ENCODE measurements at regions not wholly inside any gene's neighbourhood (a gene's known extent, or its start where the extent isn't known, plus 50 kb on each side); places are given as distances from the start of the nearest gene placed in this dataset.
"Not testable (repeated sequence)": the region's sequence is repeated elsewhere in the genome, so short reads cannot be mapped to it uniquely, and the experiment has no call there.

DNA sequence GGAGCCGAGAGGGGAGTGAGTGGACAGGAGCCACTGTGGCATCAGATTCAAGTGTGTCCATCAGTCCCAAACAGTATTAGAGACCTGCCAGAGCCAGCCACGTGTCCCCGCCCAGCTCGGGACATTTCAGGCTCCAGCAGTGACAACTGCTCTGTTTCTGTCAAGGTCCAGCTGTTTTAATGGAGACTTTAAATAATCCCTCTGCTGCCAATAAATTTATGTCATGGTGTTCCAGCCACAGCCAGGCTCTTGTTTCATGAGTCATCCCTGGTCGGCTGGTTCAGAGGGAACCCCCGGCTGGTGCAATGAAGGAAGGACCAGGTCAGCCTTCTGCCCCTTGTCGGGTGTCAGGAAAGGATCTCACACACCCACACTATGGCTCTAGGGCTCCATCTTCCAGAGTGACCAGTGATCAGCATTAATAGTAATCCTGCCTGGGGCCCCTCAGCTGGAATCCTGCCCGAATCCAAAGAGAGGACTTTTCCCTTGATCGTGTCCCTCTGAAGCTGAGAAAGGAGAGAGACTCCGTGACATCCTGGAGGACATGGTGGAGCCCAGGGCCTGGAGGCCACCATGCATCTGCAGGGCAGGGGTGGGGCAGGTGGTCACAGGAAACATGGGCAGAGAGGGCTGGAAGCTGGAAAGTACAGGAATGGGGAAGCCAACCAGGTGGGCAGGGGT lies 197.3 kb downstream of the MATN1 start:
- H3K79me2 ChIP-seq (ENCODE audit: low read depth): no peaks in the 10 kb centered on the region
- no peak for TF ChIP-seq EZH2phosphoT487 (IDR thresholded peaks at IDR 0.05)
- TF ChIP-seq EZH2 (IDR thresholded peaks at IDR 0.05): no peak
- TF ChIP-seq, protein P1, sequence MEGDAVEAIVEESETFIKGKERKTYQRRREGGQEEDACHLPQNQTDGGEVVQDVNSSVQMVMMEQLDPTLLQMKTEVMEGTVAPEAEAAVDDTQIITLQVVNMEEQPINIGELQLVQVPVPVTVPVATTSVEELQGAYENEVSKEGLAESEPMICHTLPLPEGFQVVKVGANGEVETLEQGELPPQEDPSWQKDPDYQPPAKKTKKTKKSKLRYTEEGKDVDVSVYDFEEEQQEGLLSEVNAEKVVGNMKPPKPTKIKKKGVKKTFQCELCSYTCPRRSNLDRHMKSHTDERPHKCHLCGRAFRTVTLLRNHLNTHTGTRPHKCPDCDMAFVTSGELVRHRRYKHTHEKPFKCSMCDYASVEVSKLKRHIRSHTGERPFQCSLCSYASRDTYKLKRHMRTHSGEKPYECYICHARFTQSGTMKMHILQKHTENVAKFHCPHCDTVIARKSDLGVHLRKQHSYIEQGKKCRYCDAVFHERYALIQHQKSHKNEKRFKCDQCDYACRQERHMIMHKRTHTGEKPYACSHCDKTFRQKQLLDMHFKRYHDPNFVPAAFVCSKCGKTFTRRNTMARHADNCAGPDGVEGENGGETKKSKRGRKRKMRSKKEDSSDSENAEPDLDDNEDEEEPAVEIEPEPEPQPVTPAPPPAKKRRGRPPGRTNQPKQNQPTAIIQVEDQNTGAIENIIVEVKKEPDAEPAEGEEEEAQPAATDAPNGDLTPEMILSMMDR (IDR thresholded peaks at IDR 0.05): no peak
- no peaks in the 10 kb centered on the region for H3K9me3 Mint-ChIP-seq
- H3K36me3 Mint-ChIP-seq: no peaks in the 10 kb centered on the region
- DNase-seq (ENCODE audit: low spot score): no peak
- no peak overlapping the region for H3K27ac ChIP-seq
- H3F3A ChIP-seq (ENCODE audit: low read depth): no peaks in the 10 kb centered on the region
- H3K9me3 ChIP-seq (ENCODE audit: low read depth): no peaks in the 10 kb centered on the region
- H3K9ac ChIP-seq: no peak overlapping the region
- no peaks in the 10 kb centered on the region for H3K4me1 ChIP-seq
- H3K36me3 ChIP-seq: no peaks in the 10 kb centered on the region
- H3K4me2 ChIP-seq: no peak overlapping the region
- H3K4me3 Mint-ChIP-seq: no peak overlapping the region
- H4K20me1 ChIP-seq (ENCODE audit: low read depth): no peaks in the 10 kb centered on the region
- H3K4me3 ChIP-seq: no peak overlapping the region
- H2AFZ ChIP-seq (replicated peaks): no peak overlapping the region
- H3K27ac Mint-ChIP-seq: no peak overlapping the region
- H3K27me3 ChIP-seq: no peaks in the 10 kb centered on the region
- peaks cover 19% of the 10 kb centered on the region for H3K27me3 Mint-ChIP-seq (ENCODE audit: insufficient read depth, low read depth)
- H3K4me1 Mint-ChIP-seq: peaks cover 14% of the 10 kb centered on the region

DNA sequence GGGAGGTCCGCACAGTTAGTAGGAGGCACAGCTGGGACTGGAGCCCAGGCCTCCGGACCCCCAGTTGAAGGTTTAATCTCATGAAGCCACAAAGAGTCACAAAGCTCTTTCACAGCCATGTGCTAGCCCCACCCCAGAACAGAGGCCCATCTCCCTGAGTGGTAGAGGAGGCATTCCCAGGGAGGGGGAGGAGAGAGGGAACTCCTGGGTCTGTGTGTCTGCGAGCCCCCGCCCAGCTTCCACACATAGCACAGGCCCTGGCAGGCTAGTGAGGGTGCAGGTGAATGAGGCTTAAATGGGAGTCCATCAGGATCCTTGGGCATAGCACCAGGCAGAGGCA lies 197.8 kb downstream of the MATN1 start:
- Histone ChIP-seq H3K4me2 (no peak overlapping the region), H3K9me3 (ENCODE audit: low read depth) (no peaks in the 10 kb centered on the region), H3K9ac (no peak overlapping the region), H3K4me1 (no peaks in the 10 kb centered on the region), H3K27me3 (no peaks in the 10 kb centered on the region), H3K79me2 (ENCODE audit: low read depth) (no peaks in the 10 kb centered on the region), H3K27ac (no peak overlapping the region), H4K20me1 (ENCODE audit: low read depth) (no peaks in the 10 kb centered on the region), H2AFZ (replicated peaks) (no peak overlapping the region), H3K36me3 (no peaks in the 10 kb centered on the region), H3K4me3 (no peak overlapping the region), H3F3A (ENCODE audit: low read depth) (no peaks in the 10 kb centered on the region)
- H3K9me3 Mint-ChIP-seq: no peaks in the 10 kb centered on the region
- no peak overlapping the region for H3K27ac Mint-ChIP-seq
- H3K36me3 Mint-ChIP-seq: no peaks in the 10 kb centered on the region
- DNase-seq (ENCODE audit: low spot score): no peak
- H3K4me3 Mint-ChIP-seq: no peak overlapping the region
- peaks cover 14% of the 10 kb centered on the region for H3K4me1 Mint-ChIP-seq
- H3K27me3 Mint-ChIP-seq (ENCODE audit: insufficient read depth, low read depth): peaks cover 19% of the 10 kb centered on the region
- TF ChIP-seq EZH2 (IDR thresholded peaks at IDR 0.05): no peak
- TF ChIP-seq, protein P1 (IDR thresholded peaks at IDR 0.05): no peak
- no peak for TF ChIP-seq EZH2phosphoT487 (IDR thresholded peaks at IDR 0.05)

DNA sequence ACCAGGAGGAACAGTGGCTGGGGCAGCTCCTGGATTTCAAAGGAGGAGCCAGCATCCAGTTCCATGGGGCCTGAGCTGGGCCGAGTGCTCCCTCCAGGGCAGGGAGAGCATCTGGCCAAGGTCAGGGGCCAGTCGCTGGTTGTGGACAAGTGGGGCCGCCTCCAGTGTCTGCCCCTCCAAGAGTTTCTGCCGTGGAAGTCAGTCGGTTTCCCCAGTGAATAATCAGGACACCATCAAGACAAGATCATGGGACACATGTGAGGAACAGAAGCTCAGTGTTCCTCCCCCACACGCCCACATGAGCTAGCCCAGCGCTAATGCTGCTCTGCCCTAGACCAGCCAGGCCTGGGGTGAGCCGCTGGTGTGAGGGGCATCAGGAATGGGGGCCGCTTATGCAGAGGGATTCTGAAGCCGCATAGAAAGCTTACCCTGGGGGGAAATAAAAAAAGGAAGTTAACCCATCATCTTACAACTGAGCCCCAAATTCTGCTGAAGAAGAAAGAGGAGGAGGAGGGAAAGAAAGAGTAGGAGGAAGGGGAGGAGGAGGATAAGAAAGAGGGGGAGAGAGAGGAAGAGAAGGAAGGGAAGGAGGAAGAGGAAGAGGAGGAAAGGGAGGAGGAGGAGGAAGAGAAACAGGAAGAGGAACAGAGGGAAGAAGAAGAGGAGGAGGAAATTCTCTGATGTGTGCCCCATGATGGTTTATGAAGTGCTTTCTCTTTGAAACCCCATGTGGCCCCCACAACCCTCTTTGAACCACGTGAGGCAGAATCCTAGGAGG lies 198.4 kb downstream of the MATN1 start:
- TF ChIP-seq, protein P1 (IDR thresholded peaks at IDR 0.05): no peak
- TF ChIP-seq EZH2phosphoT487 (IDR thresholded peaks at IDR 0.05) (no peak), EZH2 (IDR thresholded peaks at IDR 0.05) (no peak)
- H3K4me3 Mint-ChIP-seq: no peak overlapping the region

DNA sequence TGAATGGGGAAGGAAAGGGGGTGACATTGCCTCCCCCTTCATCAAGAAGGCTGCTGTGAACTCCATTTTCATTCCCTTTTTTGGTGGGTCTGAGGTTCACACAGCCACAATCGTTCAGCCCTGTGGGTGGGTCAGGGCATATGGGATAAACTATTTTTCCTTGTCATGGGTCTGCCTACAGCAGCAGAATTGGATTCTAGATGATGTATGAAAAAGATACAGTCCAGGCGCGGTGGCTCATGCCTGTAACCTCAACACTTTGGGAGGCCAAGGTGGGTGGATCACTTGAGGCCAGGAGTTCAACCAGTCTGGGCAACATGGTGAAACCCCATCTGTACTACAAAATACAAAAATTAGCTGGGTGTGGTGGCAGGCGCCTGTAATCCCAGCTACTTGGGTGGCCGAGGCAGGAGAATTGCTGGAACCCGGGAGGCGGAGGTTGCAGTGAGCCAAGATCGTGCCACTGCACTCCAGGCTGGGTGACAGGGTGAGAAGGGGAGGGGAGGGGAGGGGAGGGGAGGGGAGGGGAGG lies 199.3 kb downstream of the MATN1 start:
- H4K20me1 ChIP-seq (ENCODE audit: low read depth); H3K9ac ChIP-seq; DNase-seq (ENCODE audit: low spot score); H3K9me3 Mint-ChIP-seq; H3K27ac Mint-ChIP-seq; H3K79me2 ChIP-seq (ENCODE audit: low read depth); H3K27ac ChIP-seq; H3K4me3 Mint-ChIP-seq; H3K9me3 ChIP-seq (ENCODE audit: low read depth); H3K27me3 ChIP-seq; H3K4me3 ChIP-seq; H3K4me2 ChIP-seq; H3F3A ChIP-seq (ENCODE audit: low read depth); H2AFZ ChIP-seq (replicated peaks); H3K36me3 ChIP-seq; H3K4me1 ChIP-seq; H3K36me3 Mint-ChIP-seq: not testable (repeated sequence)
- Mint-ChIP-seq H3K27me3 (ENCODE audit: insufficient read depth, low read depth) (peaks cover 19% of the 10 kb centered on the region), H3K4me1 (peaks cover 14% of the 10 kb centered on the region)

More for the DNA sequence above, 198.4 kb downstream of the MATN1 start:
- H3K27me3 ChIP-seq: no peaks in the 10 kb centered on the region
- no peak overlapping the region for H2AFZ ChIP-seq (replicated peaks)
- H3K9me3 Mint-ChIP-seq: no peaks in the 10 kb centered on the region
- no peaks in the 10 kb centered on the region for H4K20me1 ChIP-seq (ENCODE audit: low read depth)
- H3K27me3 Mint-ChIP-seq (ENCODE audit: insufficient read depth, low read depth): peaks cover 19% of the 10 kb centered on the region
- no peak overlapping the region for H3K27ac ChIP-seq
- H3K4me1 Mint-ChIP-seq: peaks cover 14% of the 10 kb centered on the region
- H3K36me3 Mint-ChIP-seq: no peaks in the 10 kb centered on the region
- no peaks in the 10 kb centered on the region for H3K36me3 ChIP-seq
- no peaks in the 10 kb centered on the region for H3K9me3 ChIP-seq (ENCODE audit: low read depth)
- no peak overlapping the region for H3K4me3 ChIP-seq
- no peaks in the 10 kb centered on the region for H3K79me2 ChIP-seq (ENCODE audit: low read depth)
- H3K4me1 ChIP-seq: no peaks in the 10 kb centered on the region
- DNase-seq (ENCODE audit: low spot score): no peak
- no peaks in the 10 kb centered on the region for H3F3A ChIP-seq (ENCODE audit: low read depth)
- H3K27ac Mint-ChIP-seq: no peak overlapping the region
- no peak overlapping the region for H3K4me2 ChIP-seq
- no peak overlapping the region for H3K9ac ChIP-seq

All from neural progenitor cell (in vitro differentiated cells).